Hypothalamus (tissue), 51 donors: ENCODE measurements at regions not wholly inside any gene's neighbourhood (a gene's known extent, or its start where the extent isn't known, plus 50 kb on each side); places are given as distances from the start of the nearest gene placed in this dataset.
"Not testable (repeated sequence)": the region's sequence is repeated elsewhere in the genome, so short reads cannot be mapped to it uniquely, and the experiment has no call there.

Experiments
- DNase-seq, 51 donors: peaks; one replicate each; lab custom pipeline; 2025; lab: John Stamatoyannopoulos, UW

GRCh38 chr1:121566346-121566745 lies 381.6 kb downstream of the SRGAP2C start:
- DNase-seq, result no peak

- DNase-seq, result no peak
Measured at GRCh38 chr1:121569428-121569827, 384.7 kb downstream of the SRGAP2C start.

- not testable (repeated sequence) for DNase-seq
Measured at GRCh38 chr1:121573881-121574504, 389.2 kb downstream of the SRGAP2C start.

- DNase-seq, result not testable (repeated sequence)
Measured at GRCh38 chr1:121574505-121574899, 389.7 kb downstream of the SRGAP2C start.

GRCh38 chr1:121582898-121583297 lies 398.1 kb downstream of the SRGAP2C start:
- DNase-seq, result not testable (repeated sequence)

GRCh38 chr1:121586369-121587229 lies 401.8 kb downstream of the SRGAP2C start:
- DNase-seq, result no peak

GRCh38 chr1:121587230-121587569 lies 402.4 kb downstream of the SRGAP2C start:
- no peak for DNase-seq

- no peak for DNase-seq
Measured at GRCh38 chr1:121587777-121588176, 403.0 kb downstream of the SRGAP2C start.

- DNase-seq, result no peak
Measured at GRCh38 chr1:121594096-121594495, 409.3 kb downstream of the SRGAP2C start.

GRCh38 chr1:121595089-121595488 lies 410.3 kb downstream of the SRGAP2C start:
- DNase-seq, result no peak

GRCh38 chr1:121604843-121605444 lies 420.2 kb downstream of the SRGAP2C start:
- not testable (repeated sequence) for DNase-seq

- not testable (repeated sequence) for DNase-seq
Measured at GRCh38 chr1:121607499-121607898, 422.7 kb downstream of the SRGAP2C start.
